ENCODE measurements at regions not wholly inside any gene's neighbourhood (a gene's known extent, or its start where the extent isn't known, plus 50 kb on each side); places are given as distances from the start of the nearest gene placed in this dataset.
"Not testable (repeated sequence)": the region's sequence is repeated elsewhere in the genome, so short reads cannot be mapped to it uniquely, and the experiment has no call there.

GRCh38 chr4:169342906-169343564 is 72.3 kb upstream of the SH3RF1 start:
- no peak for DNase-seq
- intact Hi-C loops (cut with DNase I): no loop called here

DNA sequence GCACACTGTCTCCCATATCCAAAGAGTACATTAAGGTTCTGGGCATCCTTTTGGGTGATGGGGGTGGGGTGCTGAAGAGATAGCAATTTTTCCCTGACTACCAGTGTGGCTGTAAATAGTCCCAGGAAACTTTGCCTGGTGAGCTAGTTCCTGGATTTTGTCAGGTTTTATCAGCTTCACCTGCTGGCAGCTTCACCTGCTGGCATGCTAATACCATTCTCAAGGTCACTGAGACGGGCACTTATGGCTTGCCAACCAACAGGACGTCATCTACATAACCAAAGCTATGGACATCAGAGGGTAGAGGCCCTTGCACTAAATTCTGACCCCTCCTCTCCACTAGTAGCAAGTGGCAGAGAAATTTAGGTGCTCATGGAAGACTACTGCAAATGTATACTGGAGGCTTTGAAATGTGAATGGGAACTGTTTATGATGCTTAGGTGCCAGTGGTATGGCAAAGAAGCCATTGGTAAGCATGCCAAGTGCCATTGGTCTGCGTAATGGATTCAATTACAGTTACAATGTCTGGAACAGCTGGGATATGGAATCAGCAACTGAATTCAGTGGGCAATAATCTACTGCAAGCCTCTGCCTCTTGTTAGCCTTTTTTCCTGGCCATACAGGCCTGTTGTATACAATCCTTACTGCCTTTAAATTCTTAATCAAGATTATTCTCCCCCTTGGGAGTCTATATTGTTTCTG is 71.6 kb upstream of the SH3RF1 start:
- intact Hi-C loops (cut with DNase I): no loop called here
- no peak for DNase-seq

DNA sequence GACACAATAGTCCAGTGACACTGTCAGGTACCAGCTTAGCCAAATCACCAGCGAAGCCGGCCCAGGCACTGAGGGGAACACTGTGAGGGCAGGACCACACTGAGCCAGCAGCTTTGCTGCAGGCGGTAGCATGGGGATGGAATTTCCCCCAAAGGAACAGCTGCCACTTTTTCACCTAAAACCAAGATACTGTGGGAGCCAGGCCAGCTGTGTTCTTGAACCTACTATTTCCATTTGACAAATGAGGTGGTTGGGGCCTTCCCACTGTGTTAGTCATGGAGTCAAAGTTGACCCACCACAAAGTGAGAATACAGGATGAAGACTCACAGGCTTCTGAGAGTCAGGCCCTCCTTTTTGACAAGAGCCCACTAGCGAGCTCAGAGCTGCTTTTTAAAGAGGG is 70.7 kb upstream of the SH3RF1 start:
- intact Hi-C loops (cut with DNase I): no loop called here
- DNase-seq: no peak

GRCh38 chr4:169340834-169341233 is 70.1 kb upstream of the SH3RF1 start:
- intact Hi-C loops (cut with DNase I): no loop called here
- DNase-seq: peak in 4 of 10 donors; percentile 19 to 60 (median 30)

- DNase-seq: no peak
- intact Hi-C loops (cut with DNase I): loop anchor here (10.0 kb wide), 1 partner anchor 63 kb away; the partner anchor contains the start of gene SH3RF1
Measured at GRCh38 chr4:169338241-169338640, 67.5 kb upstream of the SH3RF1 start.

GRCh38 chr4:169337510-169337909 is 66.8 kb upstream of the SH3RF1 start:
- no peak for DNase-seq
- intact Hi-C loops (cut with DNase I): loop anchor here (10.0 kb wide), 1 partner anchor 63 kb away; the partner anchor contains the start of gene SH3RF1

- intact Hi-C loops (cut with DNase I): loop anchor here (10.0 kb wide), 1 partner anchor 61 kb away; the partner anchor contains the start of gene SH3RF1
- no peak for DNase-seq
Measured at GRCh38 chr4:169335331-169335730, 64.6 kb upstream of the SH3RF1 start.

DNA sequence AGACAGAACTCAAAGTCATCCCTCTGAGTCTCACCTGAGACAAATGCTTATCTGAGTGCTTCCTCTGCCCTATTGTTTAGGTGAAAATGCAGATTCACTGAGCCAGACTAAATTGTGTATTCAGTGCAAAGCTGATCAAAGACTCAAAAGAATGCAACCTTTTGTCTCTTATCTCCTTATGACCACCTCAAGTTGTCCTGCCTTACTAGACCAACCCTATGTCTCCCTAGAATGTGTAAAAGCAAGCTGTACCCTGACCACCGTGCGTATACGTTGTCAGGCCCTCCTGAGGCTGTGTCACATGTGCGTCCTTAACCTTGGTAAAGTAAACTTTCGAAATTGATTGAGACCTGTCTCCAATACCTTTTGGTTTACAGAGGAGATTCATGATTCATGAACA is 63.6 kb upstream of the SH3RF1 start:
- DNase-seq: peak in 1 of 10 donors; percentile 12
- intact Hi-C loops (cut with DNase I): loop anchor here (10.0 kb wide), 1 partner anchor 60 kb away; the partner anchor contains the start of gene SH3RF1

DNA sequence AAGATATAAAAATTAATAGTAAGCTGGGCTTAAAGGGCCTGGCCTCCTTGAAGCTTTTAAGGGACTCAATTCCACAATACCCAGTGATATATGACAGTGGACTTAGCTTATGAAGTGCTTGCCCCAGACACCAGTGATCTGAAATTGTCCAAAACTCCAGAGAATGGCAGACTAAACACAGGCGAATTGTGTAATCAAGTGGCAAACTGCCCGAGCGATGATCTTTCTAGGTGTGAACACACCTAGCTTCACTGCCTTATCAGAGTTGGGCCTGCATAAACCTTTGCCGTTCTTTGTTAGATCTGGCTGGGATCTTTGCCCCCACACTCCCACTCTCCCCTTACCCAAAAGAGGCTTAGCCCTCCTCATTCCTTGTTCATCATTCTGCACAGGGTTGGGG is 62.5 kb upstream of the SH3RF1 start:
- intact Hi-C loops (cut with DNase I): loop anchor here (10.0 kb wide), 1 partner anchor 58 kb away; the partner anchor contains the start of gene SH3RF1
- no peak for DNase-seq

GRCh38 chr4:169332583-169332982 is 61.8 kb upstream of the SH3RF1 start:
- intact Hi-C loops (cut with DNase I): loop anchor here (10.0 kb wide), 1 partner anchor 58 kb away; the partner anchor contains the start of gene SH3RF1
- DNase-seq: no peak

DNA sequence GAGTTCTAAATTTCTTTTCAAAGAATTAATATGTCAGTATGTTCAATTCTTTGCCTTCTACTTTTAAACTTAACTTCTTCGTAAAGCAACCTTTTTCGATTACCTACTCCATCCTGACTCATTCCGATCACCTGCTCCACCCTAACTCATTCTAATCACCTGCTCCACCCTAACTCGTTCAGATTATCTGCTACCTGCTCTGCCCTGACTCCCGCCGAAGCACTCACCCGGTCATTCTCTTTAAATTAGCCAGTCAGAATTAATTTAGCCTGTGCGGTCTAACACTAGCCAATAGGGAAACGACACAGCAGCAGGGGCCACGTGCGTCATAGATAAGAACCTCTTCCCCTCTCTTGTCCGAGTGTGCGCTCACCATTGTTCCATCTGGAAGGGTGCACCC is 60.1 kb upstream of the SH3RF1 start:
- peak in 1 of 10 donors; percentile 15 for DNase-seq
- intact Hi-C loops (cut with DNase I): loop anchor here (10.0 kb wide), 1 partner anchor 56 kb away; the partner anchor contains the start of gene SH3RF1

- DNase-seq: no peak
- intact Hi-C loops (cut with DNase I): loop anchor here (10.0 kb wide), 1 partner anchor 55 kb away; the partner anchor contains the start of gene SH3RF1
Measured at GRCh38 chr4:169330095-169330494, 59.3 kb upstream of the SH3RF1 start.

- no peak for DNase-seq
- intact Hi-C loops (cut with DNase I): no loop called here
Measured at GRCh38 chr4:169327951-169328350, 57.2 kb upstream of the SH3RF1 start.

GRCh38 chr4:169323925-169324324 is 53.2 kb upstream of the SH3RF1 start:
- intact Hi-C loops (cut with DNase I); DNase-seq: not testable (repeated sequence)

- intact Hi-C loops (cut with DNase I); DNase-seq: not testable (repeated sequence)
Measured at GRCh38 chr4:169322833-169323232, 52.1 kb upstream of the SH3RF1 start.

Data from posterior cingulate gyrus (tissue), 11 donors.